GM18870 (cell line): ENCODE measurements at regions not wholly inside any gene's neighbourhood (a gene's known extent, or its start where the extent isn't known, plus 50 kb on each side); places are given as distances from the start of the nearest gene placed in this dataset.
"Not testable (repeated sequence)": the region's sequence is repeated elsewhere in the genome, so short reads cannot be mapped to it uniquely, and the experiment has no call there.

Experiments used
- ATAC-seq: cut with Tn5 transposase; IDR thresholded peaks from one replicate; pipeline ENCODE4 v1.9.1; 2021; ENCODE audit warnings: moderate library complexity; ENCODE audit not compliant: unreplicated experiment

DNA sequence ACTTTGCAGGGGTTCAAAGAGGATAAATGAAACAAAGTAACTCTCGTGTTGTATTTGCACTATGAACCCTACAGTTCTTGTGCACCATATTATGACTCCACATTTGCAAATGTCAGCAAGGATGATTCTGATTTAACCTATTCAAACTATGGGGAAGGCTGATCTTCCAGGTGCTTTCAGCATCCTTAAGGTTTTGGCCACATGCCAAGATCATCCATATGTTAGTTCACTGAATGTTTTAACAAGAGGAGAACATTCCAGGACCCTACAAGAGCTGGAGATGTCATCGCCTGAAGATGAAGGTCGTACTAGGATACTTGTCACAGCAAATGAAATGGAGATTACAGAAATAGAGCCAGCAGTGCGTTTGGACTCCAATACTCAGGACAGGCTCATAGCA lies 114.2 kb downstream of the DHRS2 start:
- no peak for ATAC-seq

GRCh38 chr14:23751616-23752015 lies 115.5 kb downstream of the DHRS2 start:
- ATAC-seq, result no peak

GRCh38 chr14:23763394-23763793 lies 127.2 kb downstream of the DHRS2 start:
- no peak for ATAC-seq

- no peak for ATAC-seq
Measured at GRCh38 chr14:23766737-23767401, 130.7 kb downstream of the DHRS2 start.

DNA sequence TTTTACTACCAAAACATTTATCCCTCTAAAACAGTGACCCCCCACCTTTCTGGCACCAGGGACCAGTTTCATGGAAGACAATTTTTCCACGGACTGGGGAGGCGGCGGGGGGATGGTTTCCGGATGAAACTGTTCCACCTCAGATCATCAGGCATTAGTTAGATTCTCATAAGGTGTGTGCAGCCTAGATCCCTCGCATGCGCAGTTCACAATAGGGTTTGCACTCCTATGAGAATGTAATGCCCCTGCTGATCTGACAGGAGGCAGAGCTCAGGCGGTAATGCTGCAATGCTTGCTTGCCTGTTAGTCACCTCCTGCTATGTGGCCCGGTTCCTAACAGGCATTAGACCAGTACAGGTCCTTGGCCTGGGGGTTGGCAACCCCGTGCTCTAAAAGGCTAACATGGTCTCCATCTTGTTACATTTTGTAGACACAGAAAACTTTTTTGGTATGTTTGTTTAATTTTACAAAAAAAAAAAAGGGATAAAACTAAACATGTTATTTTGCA lies 133.1 kb downstream of the DHRS2 start:
- not testable (repeated sequence) for ATAC-seq

DNA sequence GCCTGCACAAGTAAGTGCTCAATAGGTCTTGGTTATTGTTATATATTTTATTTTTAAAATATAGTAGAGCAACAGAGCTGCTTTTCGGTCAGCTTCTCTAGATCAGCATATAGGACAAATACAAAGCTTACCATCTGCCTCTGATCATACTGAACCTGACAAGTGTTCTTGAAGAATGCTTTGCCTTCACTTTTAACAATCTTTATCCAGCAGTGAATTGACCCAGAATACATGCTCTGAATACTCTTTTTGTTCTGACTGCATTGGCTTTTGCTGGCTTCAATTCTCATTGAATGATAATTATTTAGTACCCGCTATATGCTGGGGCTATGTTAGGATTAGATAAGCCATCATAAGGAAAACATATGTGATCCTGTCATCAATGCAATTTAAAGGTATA lies 137.8 kb downstream of the DHRS2 start:
- ATAC-seq, result no peak

GRCh38 chr14:23776296-23776695 lies 140.1 kb downstream of the DHRS2 start:
- ATAC-seq, result no peak

DNA sequence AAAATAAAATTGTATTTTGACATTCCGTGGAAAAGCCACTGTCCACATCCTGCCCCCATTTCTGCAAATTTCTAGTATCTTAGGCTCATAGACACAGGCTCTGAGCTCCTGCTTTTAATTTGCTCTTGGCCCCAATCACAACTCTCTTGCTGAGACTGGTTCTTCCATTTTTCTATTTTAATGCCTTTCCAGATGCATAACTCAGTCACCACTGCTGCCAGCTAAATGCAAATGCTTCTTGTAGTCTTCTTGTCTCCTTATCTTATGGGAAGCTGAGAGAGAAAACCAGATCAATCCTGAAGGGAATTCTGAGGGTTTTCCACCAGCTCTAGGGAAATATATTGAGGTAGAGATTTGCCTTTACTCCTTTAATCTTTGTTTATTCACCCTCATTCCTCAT lies 149.0 kb downstream of the DHRS2 start:
- ATAC-seq, result no peak

- no peak for ATAC-seq
Measured at GRCh38 chr14:23787436-23787835, 151.3 kb downstream of the DHRS2 start.

DNA sequence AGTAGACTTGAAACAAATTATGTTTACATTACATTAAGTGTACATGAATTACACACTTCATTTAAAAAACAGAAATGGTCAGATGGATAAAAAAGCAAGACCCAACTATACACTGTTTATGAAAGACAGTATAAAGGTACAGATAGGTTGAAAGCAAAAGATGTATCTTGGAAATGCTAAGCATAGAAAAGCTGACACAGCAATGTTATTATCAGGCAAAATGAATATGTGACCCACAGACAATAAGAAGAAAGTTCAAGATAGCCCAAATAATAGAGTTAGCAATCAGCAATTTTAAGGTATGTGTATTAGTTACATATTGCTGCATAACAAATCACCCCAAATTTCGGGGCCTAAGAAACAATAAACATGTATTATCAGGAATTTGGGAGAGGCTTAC lies 153.5 kb downstream of the DHRS2 start:
- no peak for ATAC-seq

DNA sequence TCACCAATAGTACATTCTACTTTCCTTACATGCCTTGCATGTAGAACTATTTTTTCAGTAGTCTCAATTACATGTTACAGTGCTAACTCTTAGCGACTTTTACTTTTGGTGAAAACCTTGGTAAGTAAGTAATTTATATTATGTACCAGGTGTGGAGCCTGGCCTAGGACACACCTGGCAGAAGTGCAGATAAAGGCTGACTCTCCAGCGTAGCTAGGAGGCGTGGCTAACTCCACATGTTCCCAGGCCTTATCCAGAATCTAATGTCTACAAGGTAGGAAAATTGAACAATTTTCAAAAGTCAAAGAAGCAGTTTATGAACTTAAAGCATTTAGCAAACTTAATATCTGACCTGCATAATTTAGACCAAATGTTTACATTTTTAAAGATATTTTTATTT lies 157.4 kb downstream of the DHRS2 start:
- no peak for ATAC-seq

DNA sequence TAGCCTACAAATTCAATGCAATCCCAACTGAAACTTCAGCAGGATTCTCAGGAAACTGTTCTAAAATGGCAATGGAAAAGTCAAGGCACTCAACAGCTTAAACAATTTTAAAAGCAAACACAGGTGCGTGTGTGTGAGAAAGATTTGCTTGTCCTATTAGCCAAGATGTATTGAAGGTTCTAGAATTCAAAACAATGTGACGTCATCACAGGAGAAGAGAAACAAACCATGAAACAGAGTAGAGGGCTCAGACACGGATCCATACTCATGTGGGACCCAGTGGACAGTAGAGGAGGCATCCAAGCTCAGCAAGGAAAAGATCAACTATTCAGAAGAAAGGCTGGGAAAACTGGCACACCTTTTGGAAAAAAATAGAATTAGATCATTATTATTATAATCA lies 152.8 kb upstream of the DHRS4 start:
- no peak for ATAC-seq

DNA sequence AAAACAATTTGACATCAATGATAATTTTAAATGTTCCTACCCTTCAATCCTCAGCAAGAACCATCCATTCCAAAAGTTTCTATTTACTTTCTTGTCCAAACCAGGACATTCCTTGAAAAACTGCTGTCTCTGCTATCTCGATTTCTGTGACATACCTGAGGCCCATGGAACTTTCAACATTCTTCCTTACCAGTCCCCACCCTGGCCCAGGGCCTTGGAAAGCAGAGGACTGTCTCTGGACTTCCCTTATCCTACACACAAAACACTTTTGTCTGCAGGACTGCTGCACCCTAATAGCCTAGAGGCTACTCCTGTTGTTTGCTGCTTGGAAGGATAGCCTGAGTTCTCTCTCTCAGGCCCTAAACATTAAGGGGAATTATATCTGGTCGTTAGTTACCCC lies 151.8 kb upstream of the DHRS4 start:
- no peak for ATAC-seq

- ATAC-seq, result no peak
Measured at GRCh38 chr14:23804817-23805216, 148.8 kb upstream of the DHRS4 start.

GRCh38 chr14:23805761-23806160 lies 147.8 kb upstream of the DHRS4 start:
- no peak for ATAC-seq

- no peak for ATAC-seq
Measured at GRCh38 chr14:23814527-23815256, 138.9 kb upstream of the DHRS4 start.

DNA sequence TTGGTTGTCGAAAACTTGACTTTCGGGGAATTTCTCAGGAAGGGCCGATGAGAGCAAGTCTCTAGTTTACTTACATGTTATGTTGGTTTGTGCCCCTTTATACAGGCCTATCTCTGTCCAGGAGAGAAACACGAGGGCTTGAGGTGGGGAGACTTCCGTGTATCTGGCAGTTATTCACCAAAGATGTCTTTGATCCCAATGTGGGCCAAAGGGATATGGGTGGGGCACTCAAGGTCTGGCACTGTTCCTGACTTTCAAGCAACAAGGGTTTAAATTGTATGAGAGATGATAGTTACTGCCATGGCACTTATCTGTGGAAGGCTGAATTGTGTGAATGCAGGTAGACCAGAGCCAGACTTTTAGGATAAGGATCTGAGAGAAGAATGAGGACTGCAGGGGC lies 137.2 kb upstream of the DHRS4 start:
- no peak for ATAC-seq

DNA sequence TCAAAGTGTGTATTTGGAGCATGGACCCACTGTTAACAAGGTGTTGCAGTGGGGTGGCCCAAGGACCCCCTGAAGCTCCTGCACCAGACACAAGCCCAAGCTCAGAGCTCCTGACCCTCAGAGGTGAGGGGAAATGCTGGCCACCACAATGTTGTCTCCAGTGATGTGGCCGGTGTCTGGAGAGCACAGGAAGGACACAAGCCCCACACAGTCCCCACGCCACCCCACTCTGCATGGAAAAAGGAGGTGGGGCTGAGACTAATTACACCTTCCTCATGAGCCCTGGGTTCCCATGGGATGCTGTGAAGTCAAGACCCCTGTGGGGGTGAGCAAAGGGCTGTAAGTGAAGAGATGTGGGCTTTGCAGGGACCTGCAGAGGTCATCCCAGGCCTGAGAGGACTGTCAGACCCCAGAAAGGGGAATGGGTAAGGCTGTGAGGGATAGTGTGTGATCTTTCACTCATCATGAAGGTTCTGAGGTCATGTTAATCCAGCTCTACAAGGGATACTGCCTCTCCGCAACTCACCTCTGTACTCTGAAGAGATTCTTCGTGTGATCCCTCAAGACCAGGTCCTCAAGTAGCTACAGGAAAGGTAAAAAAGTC lies 136.3 kb upstream of the DHRS4 start:
- ATAC-seq, result no peak

- ATAC-seq, result no peak
Measured at GRCh38 chr14:23827100-23827892, 126.3 kb upstream of the DHRS4 start.

- ATAC-seq, result no peak
Measured at GRCh38 chr14:23828001-23828400, 125.6 kb upstream of the DHRS4 start.

- no peak for ATAC-seq
Measured at GRCh38 chr14:23828616-23829015, 125.0 kb upstream of the DHRS4 start.
